ENCODE measurements at regions not wholly inside any gene's neighbourhood (a gene's known extent, or its start where the extent isn't known, plus 50 kb on each side); places are given as distances from the start of the nearest gene placed in this dataset.

GRCh38 chr13:62524498-62524897 is 1108.8 kb upstream of the PCDH20 start:
- CTCF ChIA-PET, result no interaction called here
- no peaks in the 10 kb centered on the region for H3K9me3 ChIP-seq (ENCODE audit: control extremely low read depth in 1 of 5, control insufficient read depth in 4 of 5, insufficient read depth in 2 of 5, low read depth in 1 of 5, low read length in 4 of 5)
- no peaks in the 10 kb centered on the region for H3K36me3 ChIP-seq (ENCODE audit: control insufficient read depth in 4 of 4, insufficient read depth in 4 of 4, low read length in 3 of 4)
- DNase-seq, result no peak
- no CpG with 5 or more reads among the region's 1 CpG for WGBS (ENCODE audit: insufficient coverage)
- H3K27me3 ChIP-seq (replicated peaks in 2 of 5; ENCODE audit: control insufficient read depth in 4 of 5, insufficient read depth in 5 of 5, low read length in 4 of 5), result no peaks in the 10 kb centered on the region
- no peak overlapping the region for H3K27ac ChIP-seq (ENCODE audit: insufficient read depth in 1 of 2, low read depth in 1 of 2, low read length in 2 of 2, poor library complexity in 1 of 2, severe bottlenecking in 2 of 2)
- POLR2A ChIA-PET, result no interaction called here
- H3K4me1 ChIP-seq (ENCODE audit: control extremely low read depth in 1 of 4, control insufficient read depth in 4 of 4, insufficient read depth in 4 of 4, low read length in 3 of 4), result no peaks in the 10 kb centered on the region
- no peak overlapping the region for H3K4me3 ChIP-seq (ENCODE audit: control insufficient read depth in 1 of 7, extremely low read depth in 1 of 7, insufficient read depth in 4 of 7, low read depth in 2 of 7, low read length in 6 of 7)

GRCh38 chr13:62524061-62524460 is 1108.4 kb upstream of the PCDH20 start:
- POLR2A ChIA-PET, result no interaction called here
- no CpG with 5 or more reads among the region's 2 CpGs for WGBS (ENCODE audit: insufficient coverage)
- CTCF ChIA-PET, result no interaction called here

GRCh38 chr13:62512194-62513141 is 1096.8 kb upstream of the PCDH20 start:
- no peak overlapping the region for H3K27ac ChIP-seq (ENCODE audit: insufficient read depth in 1 of 2, low read depth in 1 of 2, low read length in 2 of 2, poor library complexity in 1 of 2, severe bottlenecking in 2 of 2)
- 0% methylated on average over 5 of the region's 7 CpGs for WGBS (ENCODE audit: insufficient coverage)
- peak overlapping the region in 4 of 7 experiments; percentile 38 to 70 (median 53) for H3K4me3 ChIP-seq (ENCODE audit: control insufficient read depth in 1 of 7, extremely low read depth in 1 of 7, insufficient read depth in 4 of 7, low read depth in 2 of 7, low read length in 6 of 7)
- H3K4me1 ChIP-seq (ENCODE audit: control extremely low read depth in 1 of 4, control insufficient read depth in 4 of 4, insufficient read depth in 4 of 4, low read length in 3 of 4), result peaks cover 0 to 10% (median 4%) of the 10 kb centered on the region in 4 experiments
- ChIA-PET CTCF (interaction anchor here (1.0 to 2.2 kb wide), 2 partner anchors 17 to 34 kb away, joined by 3 to 10 read pairs; no protein-coding TSS in a partner anchor), POLR2A (no interaction called here)
- H3K9me3 ChIP-seq (ENCODE audit: control extremely low read depth in 1 of 5, control insufficient read depth in 4 of 5, insufficient read depth in 2 of 5, low read depth in 1 of 5, low read length in 4 of 5), result no peaks in the 10 kb centered on the region
- no peaks in the 10 kb centered on the region for H3K27me3 ChIP-seq (replicated peaks in 2 of 5; ENCODE audit: control insufficient read depth in 4 of 5, insufficient read depth in 5 of 5, low read length in 4 of 5)
- H3K36me3 ChIP-seq (ENCODE audit: control insufficient read depth in 4 of 4, insufficient read depth in 4 of 4, low read length in 3 of 4), result no peaks in the 10 kb centered on the region
- DNase-seq, result peak; percentile 58 to 87 (median 80)

More at GRCh38 chr13:62524061-62524460, 1108.4 kb upstream of the PCDH20 start:
- Histone ChIP-seq H3K36me3 (ENCODE audit: control insufficient read depth in 4 of 4, insufficient read depth in 4 of 4, low read length in 3 of 4) (no peaks in the 10 kb centered on the region), H3K27ac (ENCODE audit: insufficient read depth in 1 of 2, low read depth in 1 of 2, low read length in 2 of 2, poor library complexity in 1 of 2, severe bottlenecking in 2 of 2) (no peak overlapping the region), H3K9me3 (ENCODE audit: control extremely low read depth in 1 of 5, control insufficient read depth in 4 of 5, insufficient read depth in 2 of 5, low read depth in 1 of 5, low read length in 4 of 5) (no peaks in the 10 kb centered on the region), H3K27me3 (replicated peaks in 2 of 5; ENCODE audit: control insufficient read depth in 4 of 5, insufficient read depth in 5 of 5, low read length in 4 of 5) (no peaks in the 10 kb centered on the region), H3K4me1 (ENCODE audit: control extremely low read depth in 1 of 4, control insufficient read depth in 4 of 4, insufficient read depth in 4 of 4, low read length in 3 of 4) (no peaks in the 10 kb centered on the region), H3K4me3 (ENCODE audit: control insufficient read depth in 1 of 7, extremely low read depth in 1 of 7, insufficient read depth in 4 of 7, low read depth in 2 of 7, low read length in 6 of 7) (no peak overlapping the region)
- DNase-seq, result no peak

GRCh38 chr13:62510906-62511655 is 1095.4 kb upstream of the PCDH20 start:
- no peaks in the 10 kb centered on the region for H3K9me3 ChIP-seq (ENCODE audit: control extremely low read depth in 1 of 5, control insufficient read depth in 4 of 5, insufficient read depth in 2 of 5, low read depth in 1 of 5, low read length in 4 of 5)
- no peak for DNase-seq
- H3K4me1 ChIP-seq (ENCODE audit: control extremely low read depth in 1 of 4, control insufficient read depth in 4 of 4, insufficient read depth in 4 of 4, low read length in 3 of 4), result peaks cover 0 to 10% (median 4%) of the 10 kb centered on the region in 4 experiments
- ChIA-PET POLR2A (no interaction called here), CTCF (interaction anchor here (1.0 to 2.2 kb wide), 2 partner anchors 18 to 35 kb away, joined by 3 to 10 read pairs; no protein-coding TSS in a partner anchor)
- H3K36me3 ChIP-seq (ENCODE audit: control insufficient read depth in 4 of 4, insufficient read depth in 4 of 4, low read length in 3 of 4), result no peaks in the 10 kb centered on the region
- 100% methylated on average over 2 of the region's 2 CpGs for WGBS (ENCODE audit: insufficient coverage)
- H3K27me3 ChIP-seq (replicated peaks in 2 of 5; ENCODE audit: control insufficient read depth in 4 of 5, insufficient read depth in 5 of 5, low read length in 4 of 5), result no peaks in the 10 kb centered on the region
- H3K4me3 ChIP-seq (ENCODE audit: control insufficient read depth in 1 of 7, extremely low read depth in 1 of 7, insufficient read depth in 4 of 7, low read depth in 2 of 7, low read length in 6 of 7), result no peak overlapping the region
- H3K27ac ChIP-seq (ENCODE audit: insufficient read depth in 1 of 2, low read depth in 1 of 2, low read length in 2 of 2, poor library complexity in 1 of 2, severe bottlenecking in 2 of 2), result no peak overlapping the region

GRCh38 chr13:62502588-62502987 is 1086.9 kb upstream of the PCDH20 start:
- H3K27me3 ChIP-seq (replicated peaks in 2 of 5; ENCODE audit: control insufficient read depth in 4 of 5, insufficient read depth in 5 of 5, low read length in 4 of 5), result no peaks in the 10 kb centered on the region
- no peak overlapping the region for H3K4me3 ChIP-seq (ENCODE audit: control insufficient read depth in 1 of 7, extremely low read depth in 1 of 7, insufficient read depth in 4 of 7, low read depth in 2 of 7, low read length in 6 of 7)
- DNase-seq, result no peak
- CTCF ChIA-PET, result no interaction called here
- H3K4me1 ChIP-seq (ENCODE audit: control extremely low read depth in 1 of 4, control insufficient read depth in 4 of 4, insufficient read depth in 4 of 4, low read length in 3 of 4), result no peaks in the 10 kb centered on the region
- 100% methylated on average over 3 of the region's 4 CpGs for WGBS (ENCODE audit: insufficient coverage)
- POLR2A ChIA-PET, result no interaction called here
- H3K27ac ChIP-seq (ENCODE audit: insufficient read depth in 1 of 2, low read depth in 1 of 2, low read length in 2 of 2, poor library complexity in 1 of 2, severe bottlenecking in 2 of 2), result no peak overlapping the region
- no peaks in the 10 kb centered on the region for H3K36me3 ChIP-seq (ENCODE audit: control insufficient read depth in 4 of 4, insufficient read depth in 4 of 4, low read length in 3 of 4)
- no peaks in the 10 kb centered on the region for H3K9me3 ChIP-seq (ENCODE audit: control extremely low read depth in 1 of 5, control insufficient read depth in 4 of 5, insufficient read depth in 2 of 5, low read depth in 1 of 5, low read length in 4 of 5)

GRCh38 chr13:62489731-62490130 is 1074.1 kb upstream of the PCDH20 start:
- Histone ChIP-seq H3K9me3 (ENCODE audit: control extremely low read depth in 1 of 5, control insufficient read depth in 4 of 5, insufficient read depth in 2 of 5, low read depth in 1 of 5, low read length in 4 of 5) (peaks cover 0 to 3% (median 0%) of the 10 kb centered on the region in 5 experiments), H3K4me1 (ENCODE audit: control extremely low read depth in 1 of 4, control insufficient read depth in 4 of 4, insufficient read depth in 4 of 4, low read length in 3 of 4) (no peaks in the 10 kb centered on the region), H3K27ac (ENCODE audit: insufficient read depth in 1 of 2, low read depth in 1 of 2, low read length in 2 of 2, poor library complexity in 1 of 2, severe bottlenecking in 2 of 2) (no peak overlapping the region), H3K36me3 (ENCODE audit: control insufficient read depth in 4 of 4, insufficient read depth in 4 of 4, low read length in 3 of 4) (no peaks in the 10 kb centered on the region), H3K27me3 (replicated peaks in 2 of 5; ENCODE audit: control insufficient read depth in 4 of 5, insufficient read depth in 5 of 5, low read length in 4 of 5) (no peaks in the 10 kb centered on the region), H3K4me3 (ENCODE audit: control insufficient read depth in 1 of 7, extremely low read depth in 1 of 7, insufficient read depth in 4 of 7, low read depth in 2 of 7, low read length in 6 of 7) (no peak overlapping the region)
- ChIA-PET CTCF (no interaction called here), POLR2A (no interaction called here)
- no peak for DNase-seq
- WGBS (ENCODE audit: insufficient coverage), result no CpG with 5 or more reads among the region's 1 CpG

- no peak overlapping the region for H3K4me3 ChIP-seq (ENCODE audit: control insufficient read depth in 1 of 7, extremely low read depth in 1 of 7, insufficient read depth in 4 of 7, low read depth in 2 of 7, low read length in 6 of 7)
- ChIA-PET POLR2A (no interaction called here), CTCF (no interaction called here)
- 100% methylated on average over 1 of the region's 1 CpG for WGBS (ENCODE audit: insufficient coverage)
- no peaks in the 10 kb centered on the region for H3K36me3 ChIP-seq (ENCODE audit: control insufficient read depth in 4 of 4, insufficient read depth in 4 of 4, low read length in 3 of 4)
- no peaks in the 10 kb centered on the region for H3K27me3 ChIP-seq (replicated peaks in 2 of 5; ENCODE audit: control insufficient read depth in 4 of 5, insufficient read depth in 5 of 5, low read length in 4 of 5)
- no peaks in the 10 kb centered on the region for H3K4me1 ChIP-seq (ENCODE audit: control extremely low read depth in 1 of 4, control insufficient read depth in 4 of 4, insufficient read depth in 4 of 4, low read length in 3 of 4)
- no peaks in the 10 kb centered on the region for H3K9me3 ChIP-seq (ENCODE audit: control extremely low read depth in 1 of 5, control insufficient read depth in 4 of 5, insufficient read depth in 2 of 5, low read depth in 1 of 5, low read length in 4 of 5)
- no peak overlapping the region for H3K27ac ChIP-seq (ENCODE audit: insufficient read depth in 1 of 2, low read depth in 1 of 2, low read length in 2 of 2, poor library complexity in 1 of 2, severe bottlenecking in 2 of 2)
- no peak for DNase-seq
Measured at GRCh38 chr13:62483774-62484173, 1068.1 kb upstream of the PCDH20 start.
